Heart left ventricle (tissue), 13 donors: ENCODE measurements at regions not wholly inside any gene's neighbourhood (a gene's known extent, or its start where the extent isn't known, plus 50 kb on each side); places are given as distances from the start of the nearest gene placed in this dataset.

Experiments used
- CTCF ChIP-seq, 12 donors: fragments of 200-600 bp; sonication (generic) in 4 of 12; IDR thresholded peaks; one replicate each; pipeline versions ENCODE4 v1.5.0 to v1.8.0; 2018 to 2022; ENCODE audit warnings: antibody characterized with exemption in 12 of 12, mild to moderate bottlenecking in 5 of 12
- POLR2A ChIP-seq, 2 donors: fragments of 450-650 bp; IDR thresholded peaks; one replicate each; pipeline ENCODE4 v1.6.1; 2017; ENCODE audit warnings: antibody characterized with exemption in 2 of 2, mild to moderate bottlenecking in 2 of 2, moderate library complexity in 2 of 2
- donor health status: ischemic (EF 13 %, LVEDD 7.1; RV severe dilation, severe dysfunction).
- donor health status: DM: no; HTN: yes; CAD: no.
- donor health status: DM: no; HTN: no; CAD: no.
- donor health status: ischemic (EF 25% LVEDD 6.9; RV normal size, moderate dysfunction).
- donor health status: ischemic (EF 25% LVEDD 5.7; RV mildly dilated, moderate dysfunction).
- donor health status: ischemic (EF 35%, LVEDD 5.7; RV mildly dilated, moderate dysfunction).
- donor health status: nonischemic (EF 11% LVEDD 7.7; RV severe dilation, severe dysfunction).
- donor health status: DM: yes; HTN: yes; CAD: no.
- donor health status: PGD.
- donor health status: ischemic (EF 29% LVEDD 5.4; RV normal size, mild dysfunction).
- donor health status: nonischemic (EF 23%, LVEDD 6.1; RV moderate dilation, normal function).

- TF ChIP-seq POLR2A (IDR thresholded peaks at IDR 0.05) (no peak), CTCF (IDR thresholded peaks at IDR 0.05) (no peak)
These were observed 249.3 kb upstream of the POM121L12 start for GRCh38 chr7:52786174-52786573.
